ENCODE measurements at regions not wholly inside any gene's neighbourhood (a gene's known extent, or its start where the extent isn't known, plus 50 kb on each side); places are given as distances from the start of the nearest gene placed in this dataset.

DNA sequence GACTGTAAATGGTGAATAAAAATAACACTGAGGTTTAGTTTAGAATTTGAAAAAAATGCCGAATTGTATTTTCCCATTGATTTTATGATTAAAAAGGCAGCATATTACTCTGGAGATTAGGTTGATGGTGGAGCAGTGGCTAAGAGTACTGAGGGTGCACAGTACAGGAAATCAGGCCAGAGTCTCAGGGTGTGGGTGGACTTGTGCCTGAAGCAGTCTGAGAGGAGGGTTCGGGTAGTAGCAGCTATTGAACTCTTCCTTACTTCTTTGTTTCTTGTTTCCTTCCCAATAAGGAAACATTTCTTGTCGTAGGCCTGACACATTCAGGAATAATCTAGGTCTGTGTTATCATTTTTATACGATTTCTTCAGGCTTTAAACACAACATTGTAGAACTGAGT, 319.0 kb upstream of the MBL2 start:
- TF ChIP-seq, protein P1, sequence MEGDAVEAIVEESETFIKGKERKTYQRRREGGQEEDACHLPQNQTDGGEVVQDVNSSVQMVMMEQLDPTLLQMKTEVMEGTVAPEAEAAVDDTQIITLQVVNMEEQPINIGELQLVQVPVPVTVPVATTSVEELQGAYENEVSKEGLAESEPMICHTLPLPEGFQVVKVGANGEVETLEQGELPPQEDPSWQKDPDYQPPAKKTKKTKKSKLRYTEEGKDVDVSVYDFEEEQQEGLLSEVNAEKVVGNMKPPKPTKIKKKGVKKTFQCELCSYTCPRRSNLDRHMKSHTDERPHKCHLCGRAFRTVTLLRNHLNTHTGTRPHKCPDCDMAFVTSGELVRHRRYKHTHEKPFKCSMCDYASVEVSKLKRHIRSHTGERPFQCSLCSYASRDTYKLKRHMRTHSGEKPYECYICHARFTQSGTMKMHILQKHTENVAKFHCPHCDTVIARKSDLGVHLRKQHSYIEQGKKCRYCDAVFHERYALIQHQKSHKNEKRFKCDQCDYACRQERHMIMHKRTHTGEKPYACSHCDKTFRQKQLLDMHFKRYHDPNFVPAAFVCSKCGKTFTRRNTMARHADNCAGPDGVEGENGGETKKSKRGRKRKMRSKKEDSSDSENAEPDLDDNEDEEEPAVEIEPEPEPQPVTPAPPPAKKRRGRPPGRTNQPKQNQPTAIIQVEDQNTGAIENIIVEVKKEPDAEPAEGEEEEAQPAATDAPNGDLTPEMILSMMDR (IDR thresholded peaks at IDR 0.05) = no peak
- TF ChIP-seq POLR2A (IDR thresholded peaks at IDR 0.05) = no peak
